ENCODE measurements at regions not wholly inside any gene's neighbourhood (a gene's known extent, or its start where the extent isn't known, plus 50 kb on each side); places are given as distances from the start of the nearest gene placed in this dataset.
"Not testable (repeated sequence)": the region's sequence is repeated elsewhere in the genome, so short reads cannot be mapped to it uniquely, and the experiment has no call there.

DNA sequence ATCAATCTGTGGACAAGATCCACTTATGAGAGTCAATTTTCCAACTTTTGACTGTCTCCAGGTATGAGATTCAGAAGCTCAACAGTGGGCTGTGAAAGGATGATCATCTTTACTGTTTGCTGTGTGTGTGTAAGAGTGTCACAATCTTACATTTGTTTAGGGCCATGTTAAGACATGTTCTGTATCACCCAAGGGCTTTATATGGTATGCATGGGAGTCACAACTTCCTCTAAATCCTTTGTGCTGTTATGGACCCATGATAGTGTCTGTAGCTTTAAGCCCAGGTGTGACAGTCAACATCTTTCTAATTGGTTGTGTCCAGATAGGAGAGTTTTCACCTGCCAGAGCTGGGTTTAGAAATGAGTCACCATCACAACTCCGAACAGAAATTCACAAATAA, 70.2 kb downstream of the ZNF726 start:
- not testable (repeated sequence) for DNase-seq (ENCODE audit: low spot score)

DNA sequence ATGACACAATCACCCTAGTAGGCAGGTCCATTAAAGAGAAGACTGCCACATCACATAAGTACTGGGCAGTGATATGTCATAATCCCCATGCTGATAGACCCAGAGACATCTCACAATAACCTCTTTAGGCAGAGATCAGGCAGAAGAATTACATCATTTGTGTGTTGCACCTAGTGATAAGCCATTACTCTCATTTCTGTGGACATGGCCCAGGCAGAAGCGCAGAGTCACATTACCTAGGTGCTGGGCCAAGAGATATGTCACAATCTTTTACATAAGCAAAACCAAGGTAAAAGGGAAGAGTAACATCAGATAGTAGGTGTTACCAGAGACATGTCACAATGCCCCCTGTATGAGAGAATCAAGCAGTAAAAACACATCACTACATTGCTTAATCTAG, 71.9 kb downstream of the ZNF726 start:
- DNase-seq (ENCODE audit: low spot score), result no peak

DNA sequence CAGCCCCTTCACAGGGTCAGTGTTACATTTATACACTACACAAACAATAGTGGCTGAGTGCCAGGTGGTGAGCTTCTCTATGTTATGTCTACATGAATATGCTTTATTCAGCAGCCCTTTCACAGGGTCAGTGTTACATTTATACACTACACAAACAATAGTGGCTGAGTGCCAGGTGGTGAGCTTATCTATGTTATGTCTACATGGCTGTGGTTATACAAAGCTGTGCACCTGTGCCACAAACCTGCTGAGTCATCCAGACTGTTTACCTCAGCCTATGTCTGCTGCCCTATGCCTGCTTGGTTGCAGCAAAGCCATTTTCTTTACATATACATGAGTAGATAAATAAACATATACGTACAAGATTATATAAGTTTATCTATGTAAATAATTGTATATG, 76.5 kb downstream of the ZNF726 start:
- no peak for DNase-seq (ENCODE audit: low spot score)

DNA sequence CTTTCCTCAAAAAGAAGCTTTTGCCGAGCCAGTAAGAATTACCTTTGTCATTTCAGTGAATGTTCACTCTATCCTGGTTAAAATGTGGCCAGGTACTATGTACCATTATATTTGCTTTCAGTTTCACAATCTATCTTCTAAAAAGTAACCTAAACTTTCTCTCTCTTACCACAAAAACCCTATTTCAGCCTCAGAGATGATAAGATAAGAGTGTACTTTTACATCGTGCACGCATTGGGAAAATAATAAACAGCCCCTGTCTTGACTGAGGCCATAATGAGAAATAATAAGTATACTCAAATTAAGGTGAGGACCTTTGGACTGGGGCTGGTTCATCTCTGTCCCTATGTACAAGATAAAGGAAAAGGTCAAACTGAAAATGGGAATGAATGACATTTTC, 77.7 kb downstream of the ZNF726 start:
- DNase-seq (ENCODE audit: low spot score), result no peak

DNA sequence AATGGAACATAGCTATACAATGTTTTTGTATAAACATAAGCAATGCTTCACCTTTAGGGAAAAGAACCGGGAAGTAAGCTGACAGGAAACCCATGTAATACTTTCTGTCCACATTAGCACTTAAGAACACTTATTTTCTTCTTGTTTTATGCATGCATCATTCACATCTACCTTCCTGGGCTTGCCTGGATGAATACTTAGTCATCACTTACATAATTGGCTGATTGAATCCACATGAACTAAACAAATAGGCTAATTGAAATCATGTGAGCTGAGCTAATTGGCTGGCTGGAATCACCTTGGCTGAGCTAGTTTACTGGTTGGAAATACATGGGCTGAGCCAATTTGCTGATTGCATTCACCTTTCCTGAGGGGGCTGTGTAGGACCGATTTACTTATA, 78.8 kb downstream of the ZNF726 start:
- no peak for DNase-seq (ENCODE audit: low spot score)

DNA sequence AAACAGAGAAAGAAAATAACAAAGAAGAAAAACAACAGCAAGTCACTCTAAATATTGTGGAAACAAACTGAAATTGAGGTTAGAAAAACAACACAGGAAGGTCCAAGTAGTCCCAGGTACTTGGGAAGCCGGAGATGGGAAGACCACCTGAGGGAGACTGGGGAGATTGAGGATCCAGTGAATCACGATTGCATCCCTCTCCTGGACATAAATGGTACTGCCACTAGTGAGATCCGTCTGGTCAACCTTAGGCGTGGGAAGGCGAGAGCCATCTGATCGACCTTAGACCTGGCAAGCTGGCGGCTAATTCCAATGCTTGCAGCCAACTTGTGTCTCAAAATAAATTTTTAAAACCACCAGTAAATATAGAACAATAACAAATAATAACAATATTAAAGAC, 81.9 kb downstream of the ZNF726 start:
- DNase-seq (ENCODE audit: low spot score), result peak; percentile 5

DNA sequence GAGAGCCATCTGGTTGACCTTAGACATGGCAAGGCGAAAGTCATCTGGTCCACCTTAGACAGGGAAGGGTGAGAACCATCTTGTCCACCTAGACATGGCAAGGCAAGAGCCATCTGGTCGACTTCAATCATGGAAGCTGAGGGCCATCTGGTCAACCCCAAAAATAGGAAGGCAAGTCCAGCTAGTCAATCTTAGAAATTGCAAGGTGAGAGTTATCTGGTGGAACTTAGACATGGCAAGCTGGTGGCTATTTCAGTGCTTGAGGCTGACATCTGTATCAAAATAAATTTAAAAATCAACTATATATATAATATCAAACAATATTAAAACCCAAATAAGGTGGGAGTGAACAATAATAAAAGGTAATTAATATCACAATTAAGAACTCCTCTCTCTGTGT, 83.9 kb downstream of the ZNF726 start:
- DNase-seq (ENCODE audit: low spot score), result no peak

DNA sequence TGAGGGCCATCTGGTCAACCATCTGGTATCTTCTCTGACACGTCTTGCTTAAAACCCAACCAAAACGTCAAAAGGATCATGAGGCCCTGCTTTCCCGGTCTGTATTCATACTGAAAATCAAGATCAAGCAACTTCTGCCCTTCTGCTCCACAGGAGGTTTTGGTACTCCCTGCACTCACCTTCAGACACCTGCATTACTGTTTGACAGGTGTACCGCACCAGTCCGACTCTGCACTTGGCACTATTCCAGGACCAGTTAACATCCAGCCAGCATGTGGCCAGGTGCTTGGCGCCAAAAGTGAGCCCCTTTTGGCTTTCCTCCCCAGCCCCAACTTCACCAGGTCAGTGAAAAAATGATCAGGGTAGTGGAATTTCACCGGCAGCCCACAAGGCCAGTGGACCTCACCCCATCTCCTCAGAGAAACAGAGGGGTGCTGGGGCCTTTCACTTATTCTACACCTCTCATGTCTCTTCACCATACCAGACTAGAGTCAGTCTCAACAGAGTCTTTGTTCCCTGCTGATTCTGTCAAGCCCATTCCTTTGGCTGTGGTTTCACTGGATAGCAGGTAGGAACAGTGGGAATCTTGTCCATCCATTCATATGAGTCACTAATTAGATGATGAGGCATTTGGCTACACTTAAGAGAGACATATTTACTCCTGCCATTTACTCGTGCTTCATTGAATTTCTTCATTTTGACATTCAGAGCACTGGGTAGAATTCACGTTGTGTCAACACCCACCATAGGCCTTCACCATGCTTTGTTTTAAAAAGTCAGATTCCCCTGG, 85.3 kb downstream of the ZNF726 start:
- DNase-seq (ENCODE audit: low spot score), result peak; percentile 16

DNA sequence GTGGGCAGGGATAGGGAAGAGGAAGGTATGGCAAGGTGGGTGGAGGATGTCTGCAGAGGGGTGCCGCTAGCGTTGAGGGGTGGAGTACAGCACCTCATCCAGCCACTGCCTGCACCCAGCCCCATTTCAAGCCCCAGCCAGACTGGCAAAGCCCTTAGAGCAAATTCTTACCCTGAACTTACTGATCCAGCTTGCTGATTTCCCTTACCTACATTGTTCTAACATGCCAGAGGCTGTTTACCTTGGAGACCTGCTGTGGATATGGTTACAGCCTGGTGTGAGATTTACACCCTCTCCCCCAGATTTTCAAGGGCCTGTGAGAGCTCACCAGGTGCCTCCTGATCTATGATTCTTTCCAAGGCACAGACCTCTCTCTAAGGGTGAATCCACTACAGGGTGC, 86.0 kb downstream of the ZNF726 start:
- no peak for DNase-seq (ENCODE audit: low spot score)

DNA sequence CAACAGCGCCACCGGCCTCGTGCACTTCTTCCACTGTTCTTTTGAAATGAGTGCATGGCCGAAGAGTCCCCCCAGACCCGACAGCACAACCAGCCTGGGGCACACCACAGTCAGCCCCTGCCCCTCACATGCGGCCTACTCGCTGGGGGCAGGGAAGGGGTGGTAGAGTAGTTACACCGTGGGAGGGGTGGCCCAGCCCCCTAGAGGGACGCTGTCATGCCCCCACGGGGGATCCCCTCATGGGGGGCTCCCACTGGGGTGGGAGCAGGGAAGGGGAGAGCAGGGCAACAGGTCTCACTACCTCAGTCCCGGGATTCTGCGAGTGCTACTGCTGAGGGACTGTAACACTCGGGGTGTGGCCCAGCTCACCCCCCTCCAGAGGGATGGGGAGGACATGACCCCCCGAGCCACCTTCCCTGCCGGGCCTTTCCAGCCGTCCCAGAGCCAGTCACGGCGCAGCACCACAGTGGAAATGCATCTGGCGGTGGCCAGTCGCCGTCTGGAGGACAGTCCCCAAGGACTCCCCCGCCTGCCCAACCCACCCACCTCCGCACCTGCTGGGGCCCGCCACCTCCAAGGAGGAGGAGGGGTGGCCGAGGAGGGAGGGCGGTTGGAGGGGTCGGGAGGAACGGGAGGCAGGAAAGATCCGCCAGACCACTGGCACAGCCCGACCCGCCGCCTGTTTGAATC, 84.6 kb upstream of the ZNF254 start:
- DNase-seq (ENCODE audit: low spot score), result no peak

DNA sequence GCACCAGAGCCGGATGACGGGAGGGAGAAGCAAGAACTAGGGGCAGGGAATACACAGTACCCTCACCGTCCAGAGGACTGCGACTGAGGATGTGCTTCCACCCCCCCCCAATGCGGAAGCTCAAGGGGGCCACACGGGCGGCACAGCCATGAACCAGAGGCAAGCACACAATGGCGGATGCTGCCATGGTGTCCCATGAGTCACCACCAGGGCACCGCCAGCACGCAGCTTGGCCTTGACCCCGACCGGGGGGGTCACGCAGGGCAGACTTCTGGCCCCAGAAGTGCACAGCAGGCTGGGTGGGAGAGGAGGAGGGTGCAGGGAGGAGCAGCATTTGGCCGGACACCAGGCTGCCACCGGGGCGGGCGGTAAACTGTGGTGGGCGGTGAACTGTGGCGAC, 83.5 kb upstream of the ZNF254 start:
- no peak for DNase-seq (ENCODE audit: low spot score)

DNA sequence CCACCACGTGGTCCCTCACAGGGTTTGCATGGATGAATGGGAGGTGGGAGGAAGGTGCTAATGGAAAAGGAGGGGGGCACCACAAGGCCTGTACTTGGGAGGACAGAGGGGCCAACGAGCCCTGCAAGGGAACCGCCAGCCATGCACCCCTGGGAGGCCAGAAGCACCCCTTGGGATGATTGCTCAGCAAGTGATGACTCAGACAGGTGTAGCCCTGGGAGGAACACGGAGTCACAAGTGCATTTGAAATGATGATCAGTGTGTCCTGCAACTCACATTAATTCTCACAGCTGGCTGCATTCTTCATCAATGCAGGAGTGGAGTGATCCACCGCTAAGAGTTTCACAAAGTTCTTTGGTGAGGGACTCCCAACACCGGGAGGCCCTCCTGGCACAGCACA, 82.8 kb upstream of the ZNF254 start:
- DNase-seq (ENCODE audit: low spot score), result no peak

DNA sequence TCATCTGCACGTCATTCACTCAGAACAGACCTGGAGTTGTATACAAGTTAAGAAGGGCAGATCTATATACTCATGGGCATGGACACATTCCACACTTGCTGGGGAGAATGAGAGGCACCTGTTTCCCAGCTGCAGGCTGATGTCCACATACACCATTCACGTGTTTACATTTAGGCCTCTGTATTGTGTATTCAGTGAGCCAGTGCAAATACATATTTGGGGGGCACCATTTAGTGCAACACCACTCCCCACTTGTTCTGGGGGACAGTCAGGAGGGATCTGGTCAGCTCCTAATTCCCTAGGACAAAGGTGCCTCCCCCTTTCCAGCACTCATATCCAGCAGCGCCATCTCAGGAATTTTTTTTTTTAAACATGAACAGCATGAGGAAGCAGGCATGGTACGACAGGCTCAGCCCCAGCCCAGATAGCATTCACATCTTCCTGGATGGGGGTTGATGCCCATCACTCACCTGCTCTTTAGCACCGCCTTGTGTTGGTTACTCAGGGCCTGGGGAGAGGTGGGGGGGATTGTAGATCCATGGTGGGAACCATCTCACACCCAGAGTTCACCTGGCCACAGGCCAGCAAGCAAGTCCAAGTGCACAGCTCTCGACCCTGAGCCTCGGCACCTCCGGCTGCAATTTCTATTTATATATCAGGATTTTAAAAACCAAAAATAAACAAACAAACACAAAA, 56.9 kb upstream of the ZNF254 start:
- DNase-seq (ENCODE audit: low spot score), result no peak

DNA sequence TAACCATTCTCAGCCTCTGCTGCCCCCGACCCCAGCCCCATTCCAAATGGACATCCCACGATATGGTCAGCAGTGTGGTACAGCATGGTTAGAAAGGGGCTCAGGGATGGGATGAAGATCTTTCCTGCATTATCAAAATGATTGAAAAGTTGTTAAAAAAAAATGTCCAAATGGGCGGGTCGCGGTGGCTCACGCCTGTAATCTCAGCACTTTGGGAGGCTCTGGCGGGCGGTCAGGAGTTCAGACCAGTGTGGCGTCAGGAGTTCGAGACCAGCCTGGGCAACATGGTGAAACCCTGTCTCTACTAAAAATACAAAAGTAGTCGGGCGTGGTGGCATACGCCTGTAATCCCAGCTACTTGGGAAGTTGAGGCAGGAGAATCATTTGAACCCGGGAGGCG, 54.3 kb upstream of the ZNF254 start:
- no peak for DNase-seq (ENCODE audit: low spot score)

DNA sequence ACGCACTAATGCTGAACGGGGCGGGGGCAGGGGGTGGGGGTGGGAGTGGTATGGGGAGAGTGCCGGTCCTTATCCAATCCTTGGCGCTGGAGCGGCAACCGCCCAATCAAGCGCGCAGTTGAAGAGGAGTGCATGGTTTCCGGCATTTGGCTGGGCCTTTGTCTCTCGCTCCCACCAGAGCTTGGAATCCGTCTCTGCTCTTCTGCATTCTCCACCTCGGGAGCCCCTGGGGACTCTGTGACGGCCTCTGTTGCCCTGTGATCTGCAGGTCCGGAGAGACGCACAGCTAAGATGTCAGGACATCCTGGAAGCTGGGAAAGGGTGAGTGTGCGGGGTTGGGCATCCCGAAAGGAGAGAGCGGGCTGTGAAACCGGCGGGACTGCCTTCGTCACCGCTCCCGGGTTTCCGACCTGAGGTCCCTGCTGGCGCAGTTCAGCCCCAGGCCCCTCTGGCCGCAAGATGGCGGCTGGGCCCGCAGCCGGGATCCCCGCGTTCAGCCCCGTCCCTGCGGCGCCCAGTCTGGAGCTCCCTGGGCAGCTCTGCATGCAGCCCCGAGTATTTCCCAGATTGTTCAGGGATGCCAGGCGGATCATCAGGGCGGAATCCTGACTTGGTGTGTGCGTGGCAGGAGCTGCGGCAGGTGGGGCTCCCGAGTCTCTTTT, 53.6 kb upstream of the ZNF254 start:
- peak; percentile 98 for DNase-seq (ENCODE audit: low spot score)

DNA sequence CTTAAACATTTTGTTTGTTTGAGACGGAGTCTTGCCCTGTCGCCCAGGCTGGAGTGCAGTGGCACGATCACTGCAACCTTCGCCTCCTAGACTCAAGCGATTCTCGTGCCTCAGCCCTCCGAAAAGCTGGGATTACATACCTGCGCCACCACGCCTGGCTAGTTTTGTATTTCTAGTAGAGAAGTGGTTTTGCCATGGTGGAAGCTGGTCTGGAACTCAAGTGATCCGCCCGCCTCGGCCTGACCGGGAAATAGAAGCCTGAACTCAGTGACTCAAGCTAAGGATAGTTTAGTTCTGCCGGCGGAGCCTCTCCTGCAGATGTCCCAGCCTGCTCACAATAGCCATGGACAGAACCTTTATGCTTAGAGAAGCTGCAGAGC, 53.0 kb upstream of the ZNF254 start:
- DNase-seq (ENCODE audit: low spot score), result peak; percentile 56

DNA sequence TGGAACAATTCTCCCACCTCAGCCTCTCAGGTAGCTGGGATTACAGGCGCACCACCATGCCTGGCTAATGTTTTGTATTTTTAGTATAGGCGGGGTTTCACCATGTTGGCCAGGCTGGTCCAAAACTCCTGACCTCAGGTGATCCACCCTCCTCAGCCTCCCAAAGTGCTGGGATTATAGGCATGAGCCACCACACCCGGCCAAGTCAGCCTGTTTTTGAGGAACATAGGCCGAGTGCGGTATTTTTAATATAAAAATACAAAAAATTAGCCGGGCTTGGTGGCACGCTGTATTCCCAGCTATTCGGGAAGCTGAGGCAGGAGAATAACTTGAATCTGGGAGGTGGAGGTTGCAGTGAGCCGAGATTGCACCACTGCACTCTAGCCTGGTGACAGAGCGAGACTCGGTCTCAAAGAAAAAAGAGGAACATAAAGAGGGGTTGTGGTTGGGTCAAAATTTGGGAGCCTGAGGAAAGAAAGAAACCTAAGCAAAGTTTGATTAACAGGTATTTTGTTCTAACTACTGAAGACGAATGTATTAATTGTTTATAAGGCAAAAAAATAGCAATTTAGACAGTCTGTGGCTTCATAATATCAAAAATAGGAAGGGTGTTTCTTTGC, 51.6 kb upstream of the ZNF254 start:
- DNase-seq (ENCODE audit: low spot score), result not testable (repeated sequence)
